OCI-LY1 (cell line): ENCODE measurements at regions not wholly inside any gene's neighbourhood (a gene's known extent, or its start where the extent isn't known, plus 50 kb on each side); places are given as distances from the start of the nearest gene placed in this dataset.

Experiments used
- H2AFZ ChIP-seq: fragments of 200-600 bp; sonication (generic), shearing (Covaris generic); 2 replicates; pipeline ENCODE4 v1.6.0; 2014; ENCODE audit warnings: antibody characterized with exemption, mild to moderate bottlenecking, low read length
- H3F3A ChIP-seq: fragments of 200-600 bp; sonication (generic), shearing (Covaris generic); 2 replicates; pipeline ENCODE4 v1.6.0; 2014; ENCODE audit warnings: mild to moderate bottlenecking, antibody characterized with exemption, low read length, moderate library complexity; ENCODE audit not compliant: insufficient read depth
- H3K27ac ChIP-seq: fragments of 200-600 bp; sonication (generic); 2 replicates; pipeline ENCODE4 v1.5.1; 2014; ENCODE audit warnings: low read length, mixed run types, mild to moderate bottlenecking, low read depth; ENCODE audit not compliant: poor library complexity, severe bottlenecking
- H3K27me3 ChIP-seq: fragments of 200-600 bp; sonication (generic); 2 replicates; pipeline ENCODE4 v1.6.0; 2014; ENCODE audit warnings: antibody characterized with exemption, mild to moderate bottlenecking, low read length, moderate library complexity; ENCODE audit not compliant: insufficient read depth
- H3K36me3 ChIP-seq: fragments of 200-600 bp; sonication (generic); 2 replicates; pipeline ENCODE4 v1.6.1; 2014; ENCODE audit warnings: mild to moderate bottlenecking, antibody characterized with exemption, low read length, moderate library complexity, mixed read lengths; ENCODE audit not compliant: insufficient read depth
- H3K4me1 ChIP-seq: fragments of 200-600 bp; sonication (generic); 2 replicates; pipeline ENCODE4 v1.5.1; 2014; ENCODE audit warnings: mild to moderate bottlenecking, low read length, moderate library complexity; ENCODE audit not compliant: insufficient read depth, severe bottlenecking
- H3K4me2 ChIP-seq: fragments of 200-600 bp; sonication (generic), shearing (Covaris generic); 2 replicates; pipeline ENCODE4 v1.6.1; 2014; ENCODE audit warnings: low read length
- H3K4me3 ChIP-seq: fragments of 200-600 bp; sonication (generic); 2 replicates; pipeline ENCODE4 v1.5.1; 2014; ENCODE audit warnings: low read length, low read depth, mild to moderate bottlenecking, mixed read lengths; ENCODE audit not compliant: poor library complexity, severe bottlenecking
- H3K79me2 ChIP-seq: fragments of 200-600 bp; shearing (Covaris generic); 2 replicates; pipeline ENCODE4 v1.6.1; 2016; ENCODE audit warnings: mixed run types, low read length, mixed read lengths; ENCODE audit not compliant: insufficient read depth
- H3K9ac ChIP-seq: fragments of 200-600 bp; sonication (generic), shearing (Covaris generic); 2 replicates; pipeline ENCODE4 v1.6.1; 2014; ENCODE audit warnings: mild to moderate bottlenecking, low read length, mixed read lengths
- H3K9me2 ChIP-seq: fragments of 200-600 bp; sonication (generic), shearing (Covaris generic); 2 replicates; pipeline ENCODE4 v1.6.1; 2014; ENCODE audit warnings: low read depth, mild to moderate bottlenecking, low read length, mixed read lengths
- H3K9me3 ChIP-seq: fragments of 200-600 bp; shearing (Covaris generic); 2 replicates; pipeline ENCODE4 v1.6.1; 2014; ENCODE audit warnings: low read length, mixed read lengths
- H4K20me1 ChIP-seq: fragments of 200-600 bp; sonication (generic), shearing (Covaris generic); 2 replicates; pipeline ENCODE4 v1.6.0; 2016; ENCODE audit warnings: mild to moderate bottlenecking, low read length; ENCODE audit not compliant: insufficient read depth
- CTCF ChIP-seq: fragments of 200-600 bp; sonication (generic), shearing (Covaris generic); IDR thresholded peaks from 2 replicates; pipeline ENCODE4 v1.5.1; 2017; ENCODE audit warnings: mild to moderate bottlenecking, antibody characterized with exemption, low read length, moderate library complexity, mixed read lengths
- EZH2 ChIP-seq: fragments of 200-600 bp; sonication (generic), shearing (Covaris generic); IDR thresholded peaks from 2 replicates; pipeline ENCODE4 v1.8.0; 2017; ENCODE audit warnings: borderline replicate concordance, mixed run types, mild to moderate bottlenecking, antibody characterized with exemption, low read length, moderate library complexity, mixed read lengths

DNA sequence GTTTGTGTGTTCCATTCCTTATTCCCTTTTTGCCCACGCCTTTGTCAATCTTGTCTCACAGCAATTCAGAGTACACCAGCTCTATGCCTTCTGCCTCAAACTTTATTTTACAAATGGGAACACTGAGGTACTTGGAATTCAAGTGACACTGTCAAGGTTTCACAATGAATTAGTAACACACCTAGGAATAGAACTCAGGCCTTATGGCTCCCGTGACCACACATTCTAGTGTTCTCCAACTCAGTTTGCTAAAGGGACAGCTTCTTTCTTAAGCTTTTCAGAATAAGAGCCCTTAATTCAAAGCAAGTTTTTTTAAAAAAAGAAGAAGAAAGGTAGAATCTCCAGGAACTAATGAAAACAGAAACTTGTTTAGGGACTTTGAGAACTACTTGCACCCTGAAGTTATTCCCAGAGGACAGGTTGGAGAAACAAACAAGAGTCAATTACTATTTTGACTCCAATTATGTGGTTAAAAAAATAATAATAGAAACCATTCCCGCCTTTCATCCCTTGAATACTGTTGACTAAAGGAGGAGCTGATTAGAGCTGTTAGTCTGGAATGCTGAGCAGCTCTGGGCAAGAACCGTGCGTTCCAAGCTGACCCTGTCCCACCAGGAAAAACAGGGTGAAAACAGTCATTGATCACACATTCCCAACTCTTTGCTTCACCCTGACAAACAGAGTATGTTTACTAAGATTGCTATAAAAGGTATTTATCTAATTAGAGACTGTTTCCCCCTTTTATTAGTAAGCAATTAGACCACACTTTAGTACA is 408.8 kb upstream of the CNKSR2 start:
- H3K4me1 ChIP-seq = no peaks in the 10 kb centered on the region
- H3K9me3 ChIP-seq = no peaks in the 10 kb centered on the region
- no peak for TF ChIP-seq CTCF
- no peak for TF ChIP-seq EZH2
- no peaks in the 10 kb centered on the region for H3F3A ChIP-seq
- no peaks in the 10 kb centered on the region for H3K27me3 ChIP-seq
- H3K4me3 ChIP-seq = no peak overlapping the region
- no peaks in the 10 kb centered on the region for H3K79me2 ChIP-seq
- no peaks in the 10 kb centered on the region for H3K36me3 ChIP-seq
- H2AFZ ChIP-seq = no peak overlapping the region
- no peaks in the 10 kb centered on the region for H3K9me2 ChIP-seq
- H3K27ac ChIP-seq = no peak overlapping the region
- no peak overlapping the region for H3K4me2 ChIP-seq
- H3K9ac ChIP-seq = no peak overlapping the region
- H4K20me1 ChIP-seq = no peaks in the 10 kb centered on the region

GRCh38 chrX:20954014-20954413 is 420.2 kb upstream of the CNKSR2 start:
- Histone ChIP-seq H3K4me3 (no peak overlapping the region), H2AFZ (no peak overlapping the region), H3K9ac (no peak overlapping the region), H3K27me3 (no peaks in the 10 kb centered on the region), H3F3A (no peaks in the 10 kb centered on the region), H3K4me2 (no peak overlapping the region), H3K9me3 (no peaks in the 10 kb centered on the region), H3K79me2 (no peaks in the 10 kb centered on the region), H3K4me1 (no peaks in the 10 kb centered on the region), H3K9me2 (no peaks in the 10 kb centered on the region), H4K20me1 (no peaks in the 10 kb centered on the region), H3K36me3 (no peaks in the 10 kb centered on the region), H3K27ac (no peak overlapping the region)
- no peak for TF ChIP-seq EZH2

DNA sequence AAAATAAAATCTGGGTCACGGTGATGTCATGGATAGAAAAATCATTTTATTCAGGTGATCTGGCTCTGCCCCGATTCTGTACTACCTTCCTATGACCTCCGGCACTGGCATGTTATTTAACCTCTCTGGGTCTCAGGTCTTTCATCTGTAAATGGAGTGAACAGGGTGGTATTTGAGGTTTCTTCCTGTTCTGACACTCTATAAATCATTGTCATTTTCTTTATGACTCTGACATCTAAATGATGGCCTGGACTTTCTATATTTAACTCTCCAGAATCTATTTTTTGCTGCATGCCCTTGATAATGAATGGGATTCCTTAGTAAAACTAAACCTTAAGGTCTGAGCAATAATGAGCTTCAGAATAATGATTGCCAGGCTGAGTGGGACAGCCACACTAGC is 422.0 kb upstream of the CNKSR2 start:
- Histone ChIP-seq H4K20me1 (no peaks in the 10 kb centered on the region), H2AFZ (no peak overlapping the region), H3K27me3 (no peaks in the 10 kb centered on the region), H3K79me2 (no peaks in the 10 kb centered on the region), H3K27ac (no peak overlapping the region), H3K36me3 (no peaks in the 10 kb centered on the region), H3F3A (no peaks in the 10 kb centered on the region), H3K9me2 (no peaks in the 10 kb centered on the region), H3K9me3 (no peaks in the 10 kb centered on the region), H3K4me3 (no peak overlapping the region), H3K4me1 (no peaks in the 10 kb centered on the region), H3K9ac (no peak overlapping the region), H3K4me2 (no peak overlapping the region)
- TF ChIP-seq EZH2 (no peak), CTCF (no peak)
